Gastrocnemius medialis (tissue), 4 donors: ENCODE measurements at regions not wholly inside any gene's neighbourhood (a gene's known extent, or its start where the extent isn't known, plus 50 kb on each side); places are given as distances from the start of the nearest gene placed in this dataset.

Source experiments
- POLR2A ChIP-seq, 2 donors: fragments of 450-650 bp; IDR thresholded peaks; one replicate each; pipeline ENCODE4 v1.6.1; 2017; ENCODE audit warnings: antibody characterized with exemption in 2 of 2, mild to moderate bottlenecking in 2 of 2, moderate library complexity in 2 of 2
- TF ChIP-seq, protein P1 (sequence below), 5 experiments: fragments of 450-650 bp in 3 of 5; fragments of 200-600 bp in 2 of 5; sonication (generic) in 2 of 5; IDR thresholded peaks in 4 of 5; conservative IDR thresholded peaks in 1 of 5; 1 replicate in 4 of 5; 2 replicates in 1 of 5; pipeline ENCODE4 v1.5.1; 2016 to 2019; ENCODE audit warnings: antibody characterized with exemption in 5 of 5, mild to moderate bottlenecking in 3 of 5, moderate library complexity in 3 of 5

DNA sequence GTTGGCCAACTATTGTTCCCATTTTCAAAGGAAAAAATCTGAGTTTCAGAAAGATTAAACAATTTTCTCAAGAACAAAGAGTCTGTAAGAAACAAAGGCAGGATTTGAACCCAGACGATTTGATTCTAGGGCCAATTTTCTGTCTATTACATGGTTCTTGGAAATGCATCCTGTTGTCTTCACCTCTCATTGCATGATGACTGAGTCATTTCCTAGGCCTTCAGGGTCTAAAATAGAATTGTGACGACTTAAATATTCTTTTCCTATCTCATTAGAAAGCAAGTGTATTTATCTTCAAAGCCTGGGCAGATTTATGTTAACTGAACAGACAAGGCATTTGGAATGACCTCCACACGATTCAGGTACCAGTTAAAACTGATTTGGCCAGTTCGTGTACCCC, 512.9 kb downstream of the NTRK2 start:
- TF ChIP-seq, protein P1, sequence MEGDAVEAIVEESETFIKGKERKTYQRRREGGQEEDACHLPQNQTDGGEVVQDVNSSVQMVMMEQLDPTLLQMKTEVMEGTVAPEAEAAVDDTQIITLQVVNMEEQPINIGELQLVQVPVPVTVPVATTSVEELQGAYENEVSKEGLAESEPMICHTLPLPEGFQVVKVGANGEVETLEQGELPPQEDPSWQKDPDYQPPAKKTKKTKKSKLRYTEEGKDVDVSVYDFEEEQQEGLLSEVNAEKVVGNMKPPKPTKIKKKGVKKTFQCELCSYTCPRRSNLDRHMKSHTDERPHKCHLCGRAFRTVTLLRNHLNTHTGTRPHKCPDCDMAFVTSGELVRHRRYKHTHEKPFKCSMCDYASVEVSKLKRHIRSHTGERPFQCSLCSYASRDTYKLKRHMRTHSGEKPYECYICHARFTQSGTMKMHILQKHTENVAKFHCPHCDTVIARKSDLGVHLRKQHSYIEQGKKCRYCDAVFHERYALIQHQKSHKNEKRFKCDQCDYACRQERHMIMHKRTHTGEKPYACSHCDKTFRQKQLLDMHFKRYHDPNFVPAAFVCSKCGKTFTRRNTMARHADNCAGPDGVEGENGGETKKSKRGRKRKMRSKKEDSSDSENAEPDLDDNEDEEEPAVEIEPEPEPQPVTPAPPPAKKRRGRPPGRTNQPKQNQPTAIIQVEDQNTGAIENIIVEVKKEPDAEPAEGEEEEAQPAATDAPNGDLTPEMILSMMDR (IDR thresholded peaks at IDR 0.05 in 4 of 5, conservative IDR thresholded peaks at IDR 0.05 in 1 of 5), result no peak
- TF ChIP-seq POLR2A (IDR thresholded peaks at IDR 0.05), result no peak
